HG02678 (cell line): ENCODE measurements at regions not wholly inside any gene's neighbourhood (a gene's known extent, or its start where the extent isn't known, plus 50 kb on each side); places are given as distances from the start of the nearest gene placed in this dataset.
"Not testable (repeated sequence)": the region's sequence is repeated elsewhere in the genome, so short reads cannot be mapped to it uniquely, and the experiment has no call there.

Experiments used
- ATAC-seq: cut with Tn5 transposase; IDR thresholded peaks from one replicate; pipeline ENCODE4 v1.9.1; 2021; ENCODE audit warnings: mild to moderate bottlenecking, moderate library complexity; ENCODE audit not compliant: unreplicated experiment

GRCh38 chr17:52947418-52947817 is 788.9 kb upstream of the CA10 start:
- ATAC-seq: no peak

GRCh38 chr17:52938623-52939230 is 780.2 kb upstream of the CA10 start:
- ATAC-seq: no peak

GRCh38 chr17:52930581-52930980 is 772.1 kb upstream of the CA10 start:
- no peak for ATAC-seq

GRCh38 chr17:52930145-52930544 is 771.6 kb upstream of the CA10 start:
- ATAC-seq: no peak

- no peak for ATAC-seq
Measured at GRCh38 chr17:52923658-52924057, 765.1 kb upstream of the CA10 start.

- no peak for ATAC-seq
Measured at GRCh38 chr17:52899235-52899634, 740.7 kb upstream of the CA10 start.

GRCh38 chr17:52895272-52895671 is 736.8 kb upstream of the CA10 start:
- no peak for ATAC-seq

- no peak for ATAC-seq
Measured at GRCh38 chr17:52892334-52892733, 733.8 kb upstream of the CA10 start.

- ATAC-seq: no peak
Measured at GRCh38 chr17:52885882-52886281, 727.4 kb upstream of the CA10 start.

GRCh38 chr17:52883907-52884491 is 725.5 kb upstream of the CA10 start:
- ATAC-seq: not testable (repeated sequence)

- ATAC-seq: not testable (repeated sequence)
Measured at GRCh38 chr17:52846767-52847166, 688.3 kb upstream of the CA10 start.

GRCh38 chr17:52841971-52842370 is 683.5 kb upstream of the CA10 start:
- ATAC-seq: no peak

- ATAC-seq: no peak
Measured at GRCh38 chr17:52837492-52837891, 679.0 kb upstream of the CA10 start.

- ATAC-seq: no peak
Measured at GRCh38 chr17:52831536-52831935, 673.0 kb upstream of the CA10 start.

- no peak for ATAC-seq
Measured at GRCh38 chr17:52828621-52829020, 670.1 kb upstream of the CA10 start.

GRCh38 chr17:52827526-52827925 is 669.0 kb upstream of the CA10 start:
- no peak for ATAC-seq

- no peak for ATAC-seq
Measured at GRCh38 chr17:52824542-52824941, 666.0 kb upstream of the CA10 start.

- ATAC-seq: no peak
Measured at GRCh38 chr17:52823155-52823554, 664.6 kb upstream of the CA10 start.

GRCh38 chr17:52790359-52790955 is 631.9 kb upstream of the CA10 start:
- no peak for ATAC-seq

- ATAC-seq: no peak
Measured at GRCh38 chr17:52789829-52790228, 631.3 kb upstream of the CA10 start.

- ATAC-seq: no peak
Measured at GRCh38 chr17:52776234-52776633, 617.7 kb upstream of the CA10 start.

- no peak for ATAC-seq
Measured at GRCh38 chr17:52762794-52763167, 604.3 kb upstream of the CA10 start.
